K562 (cell line): ENCODE measurements at regions not wholly inside any gene's neighbourhood (a gene's known extent, or its start where the extent isn't known, plus 50 kb on each side); places are given as distances from the start of the nearest gene placed in this dataset.
A peak's percentile ranks its signal among the peaks of the same experiment; 100 is the strongest.

Experiments used
- ATAC-seq: fragments of 200-7000 bp; cut with Tn5 transposase; 3 replicates; pipeline ENCODE4 v1.9.1; 2020; ENCODE audit warnings: moderate library complexity
- BruUV-seq: library from RNA; stranded (reverse); fragments of 400-500 nt; replicated peaks from 2 replicates; lab custom pipeline; 2021; lab: Mats Ljungman, UMichigan
- CTCF ChIA-PET: fragments of 300-600 bp; formaldehyde crosslinking; extraction: SDS; loops from one replicate; lab custom pipeline; 2021; ENCODE audit warnings: low intra/inter-chr PET ratio; lab: Yijun Ruan, JAX
- POLR2A ChIA-PET: fragments of 300-600, 350-650 bp; sonication (Branson Sonifier 250); formaldehyde crosslinking; extraction: SDS; loops from one replicate; lab custom pipeline; 2021; ENCODE audit warnings: antibody characterized with exemption, inconsistent platforms; lab: Yijun Ruan, JAX
- DNase-seq, 4 experiments: peaks; one replicate each; pipeline versions ENCODE4 v3.0.0 to v3.0.0-alpha.2; 2011 to 2018; ENCODE audit warnings: low spot score in 3 of 4, mixed read lengths in 3 of 4; ENCODE audit errors: extremely low read depth in 1 of 4
- FAIRE-seq: peaks from 2 replicates; lab custom pipeline; 2011; peaks lifted over from hg19 to GRCh38; lab: Jason Lieb, UNC
- H2AFZ ChIP-seq: 2 replicates; pipeline ENCODE4 v1.6.0; 2011; ENCODE audit warnings: low read depth, low read length, control low read depth, inconsistent platforms
- H3K27ac ChIP-seq: fragments of 200-600 bp; 3 replicates; pipeline ENCODE4 v1.8.0; 2011; ENCODE audit warnings: low read depth, mild to moderate bottlenecking, control low read depth, inconsistent platforms, low read length, moderate library complexity, mixed read lengths; ENCODE audit errors: extremely low read depth
- H3K27me3 ChIP-seq, 2 experiments: fragments of 300-600 bp in 1 of 2; 2 replicates in 1 of 2; 3 replicates in 1 of 2; pipeline versions ENCODE4 v1.6.0 to v1.8.0; 2011; ENCODE audit warnings: inconsistent platforms in 2 of 2, low read length in 2 of 2, mild to moderate bottlenecking in 1 of 2, mixed read lengths in 1 of 2, moderate library complexity in 1 of 2; ENCODE audit not compliant: control insufficient read depth in 2 of 2, insufficient read depth in 2 of 2
- H3K36me3 ChIP-seq: fragments of 300-600 bp; 3 replicates; pipeline ENCODE4 v1.8.0; 2011; ENCODE audit warnings: mild to moderate bottlenecking, low read length, inconsistent platforms; ENCODE audit not compliant: control insufficient read depth, insufficient read depth
- H3K4me1 ChIP-seq, 2 experiments: fragments of 200-600 bp in 1 of 2; replicated peaks in 1 of 2; 2 replicates in 1 of 2; 3 replicates in 1 of 2; pipeline versions ENCODE4 v1.5.1 to v1.8.0; 2011; ENCODE audit warnings: inconsistent platforms in 2 of 2, low read length in 2 of 2, mild to moderate bottlenecking in 1 of 2, mixed read lengths in 1 of 2, moderate library complexity in 1 of 2; ENCODE audit not compliant: control insufficient read depth in 2 of 2, insufficient read depth in 2 of 2
- H3K4me2 ChIP-seq: 2 replicates; pipeline ENCODE4 v1.6.1; 2011; ENCODE audit warnings: low read length, control low read depth, inconsistent platforms, mixed read lengths; ENCODE audit not compliant: insufficient read depth
- H3K4me3 ChIP-seq: fragments of 200-600 bp; sonication (generic), shearing (Covaris generic); 2 replicates; pipeline ENCODE4 v1.5.1; 2016; ENCODE audit warnings: control low read depth, inconsistent platforms
- H3K79me2 ChIP-seq: fragments of 200-600 bp; 3 replicates; pipeline ENCODE4 v1.8.0; 2011; ENCODE audit warnings: low read length, inconsistent platforms; ENCODE audit not compliant: control insufficient read depth, insufficient read depth
- H3K9ac ChIP-seq, 2 experiments: 2 replicates each; pipeline versions ENCODE4 v1.6.0 to v1.6.1; 2011; ENCODE audit warnings: low read depth in 2 of 2, low read length in 2 of 2, control low read depth in 1 of 2, inconsistent platforms in 1 of 2, mild to moderate bottlenecking in 1 of 2, mixed read lengths in 1 of 2; ENCODE audit not compliant: insufficient read depth in 1 of 2
- H3K9me1 ChIP-seq: one replicate; pipeline ENCODE4 v1.6.0; 2011; ENCODE audit warnings: inconsistent platforms, mild to moderate bottlenecking, low read length, moderate library complexity; ENCODE audit not compliant: control insufficient read depth, insufficient read depth
- H3K9me3 ChIP-seq: replicated peaks from 2 replicates; pipeline ENCODE4 v1.5.1; 2011; ENCODE audit warnings: low read depth, low read length, inconsistent platforms; ENCODE audit not compliant: control insufficient read depth, insufficient read depth
- H4K20me1 ChIP-seq: replicated peaks from 2 replicates; pipeline ENCODE4 v1.6.1; 2011; ENCODE audit warnings: low read length, inconsistent platforms, mixed read lengths; ENCODE audit not compliant: control insufficient read depth, insufficient read depth
- ELF4 ChIP-seq: fragments of 450-650 bp; formaldehyde crosslinking; IDR thresholded peaks from 2 replicates; pipeline ENCODE4 v1.4.0; 2022; ENCODE audit warnings: missing genetic modification characterization
- FOXP1 ChIP-seq: sonication (generic); formaldehyde crosslinking; IDR thresholded peaks from 2 replicates; pipeline ENCODE4 v1.8.0; 2022; ENCODE audit warnings: mild to moderate bottlenecking, missing genetic modification reagents
- HDAC1 ChIP-seq, 2 experiments: fragments of 450-650 bp; IDR thresholded peaks; 2 replicates each; pipeline ENCODE4 v1.6.1; 2016 to 2017; ENCODE audit warnings: inconsistent platforms in 1 of 2, mild to moderate bottlenecking in 1 of 2, moderate library complexity in 1 of 2
- JUN ChIP-seq, 2 experiments: sonication (generic) in 1 of 2; formaldehyde crosslinking in 1 of 2; IDR thresholded peaks; 2 replicates each; pipeline versions ENCODE4 v1.6.1 to v1.8.0; 2012 to 2022; ENCODE audit warnings: borderline replicate concordance in 2 of 2, mild to moderate bottlenecking in 2 of 2, improper control_type of control experiment in 1 of 2, low read depth in 1 of 2, low read length in 1 of 2, missing genetic modification reagents in 1 of 2
- NUFIP1 ChIP-seq: fragments of 450-650 bp; IDR thresholded peaks from 2 replicates; pipeline ENCODE4 v1.6.1; 2018; ENCODE audit not compliant: partially characterized antibody
- OTX1 ChIP-seq: fragments of 450-650 bp; formaldehyde crosslinking; IDR thresholded peaks from 2 replicates; pipeline ENCODE4 v1.4.0; 2022; ENCODE audit warnings: mild to moderate bottlenecking
- SMAD3 ChIP-seq: fragments of 450-650 bp; formaldehyde crosslinking; conservative IDR thresholded peaks from 2 replicates; pipeline ENCODE4 v1.4.0; 2020; ENCODE audit warnings: mild to moderate bottlenecking
- SUPT5H ChIP-seq: fragments of 450-650 bp; IDR thresholded peaks from 2 replicates; pipeline ENCODE4 v1.6.1; 2016
- TAF15 ChIP-seq: fragments of 200-400 bp; formaldehyde crosslinking; IDR thresholded peaks from 2 replicates; pipeline ENCODE4 v1.6.1; 2017; ENCODE audit warnings: mild to moderate bottlenecking, low read depth, low read length, moderate library complexity
- ZNF699 ChIP-seq: fragments of 250-450 bp; sonication (Bioruptor Pico); IDR thresholded peaks from 2 replicates; pipeline ENCODE4 v1.8.0; 2021; ENCODE audit warnings: mild to moderate bottlenecking, moderate library complexity; ENCODE audit not compliant: insufficient replicate concordance
- WGBS: fragments of 100-300 bp; shearing (Covaris generic); methylation state at CpG from one replicate; pipeline ENCODE4 v1.1.6; 2016; ENCODE audit warnings: low coverage, mixed read lengths; ENCODE audit not compliant: insufficient coverage; ENCODE audit errors: missing lambda C conversion rate; 5-methylcytosine and 5-hydroxymethylcytosine counted together
- in situ Hi-C: fragments of 300-500 bp; cut with MboI; formaldehyde crosslinking; loops from 4 replicates; pipeline ENCODE4 v1.15.0; 2018; ENCODE audit warnings: inconsistent platforms, mixed read lengths
- intact Hi-C: fragments of 100-400 bp; cut with micrococcal nuclease; formaldehyde crosslinking; loops from 2 replicates; pipeline ENCODE4 v1.14.2; 2022
- TF ChIP-seq, protein P1 (sequence below), 2 experiments: fragments of 150-350 bp in 1 of 2; IDR thresholded peaks; 2 replicates each; pipeline ENCODE4 v1.6.1; 2012 to 2016; ENCODE audit warnings: low read depth in 2 of 2, low read length in 2 of 2, mild to moderate bottlenecking in 1 of 2, moderate library complexity in 1 of 2
- TF ChIP-seq, protein P2 (sequence below): fragments of 450-650 bp; formaldehyde crosslinking; IDR thresholded peaks from 2 replicates; pipeline ENCODE4 v1.4.0; 2022; ENCODE audit warnings: missing genetic modification characterization
- TF ChIP-seq, protein P3 (sequence below): fragments of 250-450 bp; sonication (Bioruptor Pico); IDR thresholded peaks from 2 replicates; pipeline ENCODE4 v1.9.0; 2021; ENCODE audit warnings: mild to moderate bottlenecking

DNA sequence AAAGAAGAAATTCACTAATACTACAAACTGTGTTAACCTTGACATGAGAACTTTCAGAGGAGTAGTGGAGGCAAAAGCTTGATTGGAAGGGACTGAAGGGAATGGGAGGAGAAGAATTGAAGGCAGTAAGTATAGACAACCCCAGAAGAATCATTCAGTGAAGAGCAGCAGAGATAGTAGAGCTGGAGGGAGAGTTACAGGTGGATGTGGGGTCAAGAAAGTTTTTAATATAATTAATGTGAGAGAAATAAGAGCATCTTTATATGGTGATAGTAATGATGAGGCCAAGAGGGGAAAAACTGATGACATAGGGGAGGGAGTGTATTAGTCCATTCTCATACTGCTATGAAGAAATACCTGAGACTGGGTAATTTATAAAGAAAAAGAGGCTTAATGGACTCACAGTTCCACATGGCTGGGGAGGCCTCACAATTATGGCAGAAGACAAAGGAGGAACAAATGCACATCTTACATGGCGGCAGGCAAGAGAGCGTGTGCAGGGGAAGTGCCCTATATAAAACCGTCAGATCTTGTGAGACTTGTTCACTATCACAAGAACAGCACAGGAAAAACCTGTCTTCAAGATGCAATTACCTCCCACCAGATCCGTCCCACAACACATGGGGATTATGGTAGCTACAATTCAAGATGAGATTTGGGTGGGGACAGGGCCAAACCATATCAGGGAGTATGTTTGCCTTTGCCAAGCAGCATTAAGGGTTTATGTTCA is 88.3 kb upstream of the PIK3CG start (continued):
- 0 out of 2 replicates have a peak, but pooled peaks have one; percentile 36 for TF ChIP-seq FOXP1 (CRISPR knock-in tag)
- TF ChIP-seq ELF4 (CRISPR knock-in tag), result peak; percentile 58; the same call in 1 of the 2 replicates
- TF ChIP-seq, all 486 proteins: peak for 47

DNA sequence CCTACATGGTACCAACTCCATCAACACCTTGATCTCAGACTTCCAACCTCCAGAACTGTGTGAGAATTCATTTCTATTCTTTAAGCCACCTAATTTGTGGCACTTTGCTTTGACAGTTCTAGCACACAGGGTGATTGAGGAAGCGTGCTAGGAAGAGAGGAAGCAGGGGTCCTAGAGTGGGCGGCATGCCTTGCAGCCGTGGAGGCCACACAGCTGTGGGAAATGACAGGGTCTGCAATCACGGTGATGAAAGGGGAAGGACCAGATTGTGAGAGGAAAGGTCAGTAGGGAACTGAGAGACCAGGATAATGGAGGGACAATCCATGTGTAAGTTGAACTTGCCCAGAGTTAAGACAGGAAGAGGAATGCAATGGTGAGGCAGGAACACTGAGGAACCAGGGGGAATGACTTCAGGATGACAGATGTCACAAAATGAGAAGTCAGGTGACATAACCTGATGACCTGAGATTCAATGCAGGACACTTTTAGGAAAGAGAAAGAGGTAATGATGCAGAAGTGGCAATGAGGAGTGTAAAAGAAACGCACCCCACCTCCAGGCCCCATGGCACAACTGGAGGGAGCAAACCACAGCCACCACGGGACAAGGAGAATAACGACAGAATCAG is 87.3 kb upstream of the PIK3CG start:
- Histone ChIP-seq H4K20me1 (no peaks in the 10 kb centered on the region), H3K4me2 (peak overlapping the region; percentile 90), H3K9ac (peak overlapping the region; percentile 2 to 23; a peak in 1 of 4 replicates), H2AFZ (no peak overlapping the region), H3K9me1 (no peaks in the 10 kb centered on the region), H3K4me3 (no peak overlapping the region), H3K9me3 (peaks cover 6% of the 10 kb centered on the region), H3K79me2 (peaks cover 79% of the 10 kb centered on the region), H3K4me1 (peaks cover 12 to 68% of the 10 kb centered on the region in 2 experiments; a peak in 4 of 5 replicates), H3K36me3 (peaks cover 60% of the 10 kb centered on the region), H3K27me3 (no peaks in the 10 kb centered on the region), H3K27ac (no peak overlapping the region; the same call in 2 of the 3 replicates)
- POLR2A ChIA-PET, result interaction anchor here (0.5 to 5.1 kb wide), 7 partner anchors 10 to 729 kb away, joined by 3 to 37 read pairs (median 3); no protein-coding TSS in a partner anchor
- ATAC-seq (no peak), DNase-seq (no peak), FAIRE-seq (no peak)
- BruUV-seq, result no TSS peak
- CTCF ChIA-PET, result no interaction called here
- intact Hi-C loops, result loop anchor here (10.0 kb wide), 1 partner anchor 493 kb away; the partner anchor contains the start of gene NAMPT
- in situ Hi-C loops, result no loop called here
- 78% methylated on average over 7 of the region's 7 CpGs for WGBS
- 0 out of 2 replicates have a peak, but pooled peaks have one; percentile 38 for TF ChIP-seq SUPT5H
- TF ChIP-seq, protein P1, sequence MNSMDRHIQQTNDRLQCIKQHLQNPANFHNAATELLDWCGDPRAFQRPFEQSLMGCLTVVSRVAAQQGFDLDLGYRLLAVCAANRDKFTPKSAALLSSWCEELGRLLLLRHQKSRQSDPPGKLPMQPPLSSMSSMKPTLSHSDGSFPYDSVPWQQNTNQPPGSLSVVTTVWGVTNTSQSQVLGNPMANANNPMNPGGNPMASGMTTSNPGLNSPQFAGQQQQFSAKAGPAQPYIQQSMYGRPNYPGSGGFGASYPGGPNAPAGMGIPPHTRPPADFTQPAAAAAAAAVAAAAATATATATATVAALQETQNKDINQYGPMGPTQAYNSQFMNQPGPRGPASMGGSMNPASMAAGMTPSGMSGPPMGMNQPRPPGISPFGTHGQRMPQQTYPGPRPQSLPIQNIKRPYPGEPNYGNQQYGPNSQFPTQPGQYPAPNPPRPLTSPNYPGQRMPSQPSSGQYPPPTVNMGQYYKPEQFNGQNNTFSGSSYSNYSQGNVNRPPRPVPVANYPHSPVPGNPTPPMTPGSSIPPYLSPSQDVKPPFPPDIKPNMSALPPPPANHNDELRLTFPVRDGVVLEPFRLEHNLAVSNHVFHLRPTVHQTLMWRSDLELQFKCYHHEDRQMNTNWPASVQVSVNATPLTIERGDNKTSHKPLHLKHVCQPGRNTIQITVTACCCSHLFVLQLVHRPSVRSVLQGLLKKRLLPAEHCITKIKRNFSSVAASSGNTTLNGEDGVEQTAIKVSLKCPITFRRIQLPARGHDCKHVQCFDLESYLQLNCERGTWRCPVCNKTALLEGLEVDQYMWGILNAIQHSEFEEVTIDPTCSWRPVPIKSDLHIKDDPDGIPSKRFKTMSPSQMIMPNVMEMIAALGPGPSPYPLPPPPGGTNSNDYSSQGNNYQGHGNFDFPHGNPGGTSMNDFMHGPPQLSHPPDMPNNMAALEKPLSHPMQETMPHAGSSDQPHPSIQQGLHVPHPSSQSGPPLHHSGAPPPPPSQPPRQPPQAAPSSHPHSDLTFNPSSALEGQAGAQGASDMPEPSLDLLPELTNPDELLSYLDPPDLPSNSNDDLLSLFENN (IDR thresholded peaks at IDR 0.05; ENCODE audit: low read depth in 2 of 2, low read length in 2 of 2), result no peak
- no peak for TF ChIP-seq JUN (IDR thresholded peaks at IDR 0.05; ENCODE audit: borderline replicate concordance, low read depth, low read length)
- TF ChIP-seq JUN (CRISPR knock-in tag; IDR thresholded peaks at IDR 0.05; ENCODE audit: borderline replicate concordance), result 0 out of 2 replicates have a peak, but pooled peaks have one; percentile 68
- no peak for TF ChIP-seq ZNF699 (CRISPR knock-in tag)
- TF ChIP-seq SMAD3 (CRISPR knock-in tag), result 0 out of 2 replicates have a peak, but pooled peaks have one; percentile 35
- TF ChIP-seq HDAC1 (IDR thresholded peaks at IDR 0.05), result peak in 1 of 2 experiments; percentile 27; a peak in 1 of 4 replicates
- TF ChIP-seq NUFIP1, result no peak
- TF ChIP-seq OTX1 (CRISPR knock-in tag), result peak; percentile 82; the same call in 1 of the 2 replicates
- no peak for TF ChIP-seq TAF15
- TF ChIP-seq, protein P2, sequence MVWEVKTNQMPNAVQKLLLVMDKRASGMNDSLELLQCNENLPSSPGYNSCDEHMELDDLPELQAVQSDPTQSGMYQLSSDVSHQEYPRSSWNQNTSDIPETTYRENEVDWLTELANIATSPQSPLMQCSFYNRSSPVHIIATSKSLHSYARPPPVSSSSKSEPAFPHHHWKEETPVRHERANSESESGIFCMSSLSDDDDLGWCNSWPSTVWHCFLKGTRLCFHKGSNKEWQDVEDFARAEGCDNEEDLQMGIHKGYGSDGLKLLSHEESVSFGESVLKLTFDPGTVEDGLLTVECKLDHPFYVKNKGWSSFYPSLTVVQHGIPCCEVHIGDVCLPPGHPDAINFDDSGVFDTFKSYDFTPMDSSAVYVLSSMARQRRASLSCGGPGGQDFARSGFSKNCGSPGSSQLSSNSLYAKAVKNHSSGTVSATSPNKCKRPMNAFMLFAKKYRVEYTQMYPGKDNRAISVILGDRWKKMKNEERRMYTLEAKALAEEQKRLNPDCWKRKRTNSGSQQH (CRISPR knock-in tag), result 0 out of 2 replicates have a peak, but pooled peaks have one; percentile 46
- TF ChIP-seq, protein P3, sequence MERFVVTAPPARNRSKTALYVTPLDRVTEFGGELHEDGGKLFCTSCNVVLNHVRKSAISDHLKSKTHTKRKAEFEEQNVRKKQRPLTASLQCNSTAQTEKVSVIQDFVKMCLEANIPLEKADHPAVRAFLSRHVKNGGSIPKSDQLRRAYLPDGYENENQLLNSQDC (CRISPR knock-in tag), result no peak
